A549 (cell line): ENCODE measurements at regions not wholly inside any gene's neighbourhood (a gene's known extent, or its start where the extent isn't known, plus 50 kb on each side); places are given as distances from the start of the nearest gene placed in this dataset.

Experiments used
- CEBPB ChIP-seq, 2 experiments: fragments of >200 bp in 1 of 2; sonication (Bioruptor Twin) in 1 of 2; formaldehyde crosslinking in 1 of 2; IDR thresholded peaks; 2 replicates each; pipeline ENCODE4 v1.6.1; 2012 to 2016
- POLR2A ChIP-seq: IDR thresholded peaks from 2 replicates; pipeline ENCODE4 v1.6.1; 2012; ENCODE audit warnings: mild to moderate bottlenecking, low read length

GRCh38 chr16:5496013-5496412 is 398.4 kb upstream of the EEF2KMT start:
- TF ChIP-seq CEBPB (IDR thresholded peaks at IDR 0.05), result no peak
- TF ChIP-seq POLR2A, result no peak
